ENCODE measurements at regions not wholly inside any gene's neighbourhood (a gene's known extent, or its start where the extent isn't known, plus 50 kb on each side); places are given as distances from the start of the nearest gene placed in this dataset.
A peak's percentile ranks its signal among the peaks of the same experiment; 100 is the strongest.

DNA sequence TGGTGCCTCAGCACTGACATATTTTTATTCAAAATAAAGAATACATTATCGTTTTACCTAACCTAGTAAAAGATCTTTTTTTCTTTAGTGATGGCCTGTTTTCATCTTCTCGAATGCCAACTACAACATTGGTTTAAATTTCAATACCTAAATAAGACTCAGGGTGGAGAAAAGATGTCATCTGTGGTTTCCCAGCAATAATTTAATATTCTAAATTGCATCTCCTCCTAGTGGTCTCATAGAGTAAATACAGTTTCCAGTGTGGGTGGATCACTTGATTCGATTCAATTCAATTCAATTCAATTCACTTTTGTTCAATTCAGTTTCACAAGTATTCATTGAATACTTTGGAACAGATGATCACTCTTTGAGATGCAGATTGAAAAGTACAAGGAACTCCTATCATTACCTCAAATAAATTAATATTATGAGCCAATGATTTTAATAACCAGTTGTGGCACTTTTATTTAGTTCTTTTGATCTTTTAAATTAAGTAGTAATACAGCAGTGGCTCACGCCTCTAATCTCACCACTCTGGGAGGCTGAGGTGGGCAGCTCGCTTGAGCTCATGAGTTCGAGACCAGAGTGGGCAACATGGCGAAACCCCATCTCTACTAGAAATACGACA is 427.2 kb downstream of the FAT4 start:
- TF ChIP-seq CTCF (IDR thresholded peaks at IDR 0.05; ENCODE audit: low read depth, low read length) (peak; percentile 48), EZH2phosphoT487 (IDR thresholded peaks at IDR 0.05; ENCODE audit: low read depth) (no peak)
